CD14-positive monocyte (primary cell): ENCODE measurements at regions not wholly inside any gene's neighbourhood (a gene's known extent, or its start where the extent isn't known, plus 50 kb on each side); places are given as distances from the start of the nearest gene placed in this dataset.

ENCODE experiments used
- DNase-seq, 3 donors: peaks; one replicate each; pipeline ENCODE4 v3.0.0-alpha.2; 2011 to 2022
- H2AFZ ChIP-seq: 2 replicates; pipeline ENCODE4 v1.6.0; 2012; ENCODE audit warnings: mild to moderate bottlenecking, low read depth, low read length, inconsistent platforms; ENCODE audit not compliant: insufficient read depth, poor library complexity, severe bottlenecking
- H3K27ac ChIP-seq, 2 donors: 1 replicate in 1 of 2; 2 replicates in 1 of 2; pipeline ENCODE4 v1.5.1; 2012 to 2013; ENCODE audit warnings: low read length in 2 of 2, control low read depth in 1 of 2, inconsistent platforms in 1 of 2, low read depth in 1 of 2, mild to moderate bottlenecking in 1 of 2
- H3K27me3 ChIP-seq, 2 donors: one replicate each; pipeline versions ENCODE4 v1.6.0 to v1.6.1; 2011 to 2013; ENCODE audit warnings: low read length in 2 of 2; ENCODE audit not compliant: control insufficient read depth in 2 of 2, insufficient read depth in 2 of 2
- H3K36me3 ChIP-seq, 2 donors: replicated peaks in 1 of 2; 1 replicate in 1 of 2; 2 replicates in 1 of 2; pipeline versions ENCODE4 v1.5.1 to v1.6.1; 2012 to 2013; ENCODE audit warnings: low read length in 2 of 2, control low read depth in 1 of 2, inconsistent platforms in 1 of 2, mild to moderate bottlenecking in 1 of 2; ENCODE audit not compliant: insufficient read depth in 2 of 2, control insufficient read depth in 1 of 2
- H3K4me1 ChIP-seq, 2 donors: 1 replicate in 1 of 2; 2 replicates in 1 of 2; pipeline versions ENCODE4 v1.5.1 to v1.6.1; 2012 to 2013; ENCODE audit warnings: low read length in 2 of 2, control low read depth in 1 of 2, inconsistent platforms in 1 of 2, mild to moderate bottlenecking in 1 of 2, moderate library complexity in 1 of 2; ENCODE audit not compliant: insufficient read depth in 2 of 2, control insufficient read depth in 1 of 2
- H3K4me2 ChIP-seq: replicated peaks from 2 replicates; pipeline ENCODE3; 2012; ENCODE audit warnings: low read length, moderate library complexity, mild to moderate bottlenecking; ENCODE audit not compliant: poor library complexity, severe bottlenecking; ENCODE audit errors: extremely low read depth
- H3K4me3 ChIP-seq, 3 experiments: fragments of 200-600 bp in 1 of 3; sonication (generic) in 1 of 3; replicated peaks in 1 of 3; 1 replicate in 2 of 3; 2 replicates in 1 of 3; pipeline ENCODE4 v1.5.1; 2011 to 2013; ENCODE audit warnings: low read length in 3 of 3, mild to moderate bottlenecking in 3 of 3, control low read depth in 2 of 3, low read depth in 2 of 3, inconsistent platforms in 1 of 3, moderate library complexity in 1 of 3
- H3K79me2 ChIP-seq: 2 replicates; pipeline ENCODE4 v1.6.0; 2012; ENCODE audit warnings: mild to moderate bottlenecking, control low read depth, inconsistent platforms, low read length, moderate library complexity; ENCODE audit not compliant: insufficient read depth
- H3K9ac ChIP-seq: 2 replicates; pipeline ENCODE4 v1.6.0; 2017; ENCODE audit warnings: low read length, mild to moderate bottlenecking; ENCODE audit not compliant: insufficient read depth, poor library complexity, severe bottlenecking
- H3K9me3 ChIP-seq, 2 donors: replicated peaks in 1 of 2; 1 replicate in 1 of 2; 2 replicates in 1 of 2; pipeline versions ENCODE4 v1.5.1 to v1.6.1; 2012 to 2013; ENCODE audit warnings: low read length in 2 of 2, control low read depth in 1 of 2; ENCODE audit not compliant: control insufficient read depth in 1 of 2, insufficient read depth in 1 of 2
- H4K20me1 ChIP-seq: 2 replicates; pipeline ENCODE4 v1.6.0; 2012; ENCODE audit warnings: mild to moderate bottlenecking, low read length, control low read depth, moderate library complexity; ENCODE audit not compliant: insufficient read depth
- H3K27ac Mint-ChIP-seq, 7 donors: one replicate each; pipeline ENCODE4 v1.8.0; 2020; ENCODE audit warnings: mild to moderate bottlenecking in 7 of 7, mixed read lengths in 7 of 7, moderate library complexity in 6 of 7, inconsistent platforms in 2 of 7
- H3K27me3 Mint-ChIP-seq, 3 donors: one replicate each; pipeline ENCODE4 v1.8.0; 2021 to 2022; ENCODE audit warnings: low read depth in 3 of 3, mild to moderate bottlenecking in 3 of 3, mixed read lengths in 3 of 3, moderate library complexity in 3 of 3, inconsistent platforms in 1 of 3
- H3K36me3 Mint-ChIP-seq, 2 donors: one replicate each; pipeline ENCODE4 v1.8.0; 2020; ENCODE audit warnings: mixed read lengths in 2 of 2, inconsistent platforms in 1 of 2, mild to moderate bottlenecking in 1 of 2
- H3K4me1 Mint-ChIP-seq: one replicate; pipeline ENCODE4 v1.8.0; 2020; ENCODE audit warnings: mild to moderate bottlenecking, mixed read lengths
- H3K4me3 Mint-ChIP-seq, 2 donors: one replicate each; pipeline ENCODE4 v1.8.0; 2020; ENCODE audit warnings: mild to moderate bottlenecking in 2 of 2, mixed read lengths in 2 of 2, moderate library complexity in 1 of 2
- H3K9me3 Mint-ChIP-seq, 7 donors: one replicate each; pipeline ENCODE4 v1.8.0; 2020 to 2022; ENCODE audit warnings: mixed read lengths in 7 of 7, mild to moderate bottlenecking in 6 of 7, moderate library complexity in 6 of 7, inconsistent platforms in 2 of 7
- CTCF ChIP-seq: fragments of 200-600 bp; IDR thresholded peaks from one replicate; pipeline ENCODE4 v1.8.0; 2022; ENCODE audit warnings: antibody characterized with exemption, mild to moderate bottlenecking
- WGBS: methylation state at CpG from one replicate; pipeline ENCODE4 v1.1.5; 2013; ENCODE audit warnings: missing lambda C conversion rate; ENCODE audit not compliant: insufficient coverage; 5-methylcytosine and 5-hydroxymethylcytosine counted together
- intact Hi-C, 2 donors: fragments of 100-400 bp; cut with micrococcal nuclease; formaldehyde crosslinking; loops; one replicate each; pipeline versions ENCODE4 v1.15.0 to v1.15.1; 2023

GRCh38 chr12:90275088-90275487, 566.5 kb upstream of the ATP2B1 start:
- no peak overlapping the region for H2AFZ ChIP-seq
- H3K27ac Mint-ChIP-seq, result no peak overlapping the region
- no peak overlapping the region for H3K4me3 ChIP-seq
- no peak for TF ChIP-seq CTCF
- H3K9me3 ChIP-seq, result no peaks in the 10 kb centered on the region
- no peaks in the 10 kb centered on the region for H4K20me1 ChIP-seq
- H3K9me3 Mint-ChIP-seq, result peaks cover 0 to 2% (median 0%) of the 10 kb centered on the region in 7 donors
- no peak overlapping the region for H3K4me3 Mint-ChIP-seq
- DNase-seq, result no peak
- H3K4me1 ChIP-seq, result no peaks in the 10 kb centered on the region
- no peaks in the 10 kb centered on the region for H3K4me1 Mint-ChIP-seq
- WGBS, result 67% methylated on average over 1 of the region's 2 CpGs
- H3K36me3 Mint-ChIP-seq, result no peaks in the 10 kb centered on the region
- H3K36me3 ChIP-seq, result no peaks in the 10 kb centered on the region
- H3K9ac ChIP-seq, result no peak overlapping the region
- H3K4me2 ChIP-seq, result no peak overlapping the region
- no peaks in the 10 kb centered on the region for H3K79me2 ChIP-seq
- H3K27ac ChIP-seq, result no peak overlapping the region
- peaks cover 0 to 2% (median 0%) of the 10 kb centered on the region in 3 donors for H3K27me3 Mint-ChIP-seq
- H3K27me3 ChIP-seq, result no peaks in the 10 kb centered on the region
- intact Hi-C loops, result no loop called here

- intact Hi-C loops, result no loop called here
- Histone ChIP-seq H3K79me2 (no peaks in the 10 kb centered on the region), H2AFZ (no peak overlapping the region), H3K36me3 (no peaks in the 10 kb centered on the region), H3K4me1 (no peaks in the 10 kb centered on the region), H3K9me3 (no peaks in the 10 kb centered on the region), H4K20me1 (no peaks in the 10 kb centered on the region), H3K4me2 (no peak overlapping the region), H3K9ac (no peak overlapping the region), H3K27ac (no peak overlapping the region), H3K4me3 (no peak overlapping the region), H3K27me3 (no peaks in the 10 kb centered on the region)
- Mint-ChIP-seq H3K36me3 (no peaks in the 10 kb centered on the region), H3K27me3 (peaks cover 0 to 2% (median 0%) of the 10 kb centered on the region in 3 donors), H3K27ac (no peak overlapping the region), H3K9me3 (peaks cover 0 to 2% (median 0%) of the 10 kb centered on the region in 7 donors), H3K4me1 (no peaks in the 10 kb centered on the region), H3K4me3 (no peak overlapping the region)
- DNase-seq, result no peak
- no peak for TF ChIP-seq CTCF
- no CpG with 5 or more reads among the region's 1 CpG for WGBS
Observed at GRCh38 chr12:90274407-90274806, 565.8 kb upstream of the ATP2B1 start.
